ENCODE measurements at regions not wholly inside any gene's neighbourhood (a gene's known extent, or its start where the extent isn't known, plus 50 kb on each side); places are given as distances from the start of the nearest gene placed in this dataset.

GRCh38 chrX:12042615-12043014 is 95.7 kb upstream of the FRMPD4 start:
- TF ChIP-seq, protein P1, sequence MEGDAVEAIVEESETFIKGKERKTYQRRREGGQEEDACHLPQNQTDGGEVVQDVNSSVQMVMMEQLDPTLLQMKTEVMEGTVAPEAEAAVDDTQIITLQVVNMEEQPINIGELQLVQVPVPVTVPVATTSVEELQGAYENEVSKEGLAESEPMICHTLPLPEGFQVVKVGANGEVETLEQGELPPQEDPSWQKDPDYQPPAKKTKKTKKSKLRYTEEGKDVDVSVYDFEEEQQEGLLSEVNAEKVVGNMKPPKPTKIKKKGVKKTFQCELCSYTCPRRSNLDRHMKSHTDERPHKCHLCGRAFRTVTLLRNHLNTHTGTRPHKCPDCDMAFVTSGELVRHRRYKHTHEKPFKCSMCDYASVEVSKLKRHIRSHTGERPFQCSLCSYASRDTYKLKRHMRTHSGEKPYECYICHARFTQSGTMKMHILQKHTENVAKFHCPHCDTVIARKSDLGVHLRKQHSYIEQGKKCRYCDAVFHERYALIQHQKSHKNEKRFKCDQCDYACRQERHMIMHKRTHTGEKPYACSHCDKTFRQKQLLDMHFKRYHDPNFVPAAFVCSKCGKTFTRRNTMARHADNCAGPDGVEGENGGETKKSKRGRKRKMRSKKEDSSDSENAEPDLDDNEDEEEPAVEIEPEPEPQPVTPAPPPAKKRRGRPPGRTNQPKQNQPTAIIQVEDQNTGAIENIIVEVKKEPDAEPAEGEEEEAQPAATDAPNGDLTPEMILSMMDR (conservative IDR thresholded peaks at IDR 0.05 in 1 of 2, IDR thresholded peaks at IDR 0.05 in 1 of 2; ENCODE audit: low read depth in 1 of 2, low read length in 2 of 2) = no peak
- TF ChIP-seq EZH2 (IDR thresholded peaks at IDR 0.05; ENCODE audit: low read length, missing control alignments) = no peak

Measured in fibroblast of lung (primary cell).